Mesenchymal stem cell (in vitro differentiated cells and primary cell): ENCODE measurements at regions not wholly inside any gene's neighbourhood (a gene's known extent, or its start where the extent isn't known, plus 50 kb on each side); places are given as distances from the start of the nearest gene placed in this dataset.

Experiments
- DNase-seq: peaks from one replicate; pipeline ENCODE4 v3.0.0-alpha.2; 2013
- H2AFZ ChIP-seq: one replicate; pipeline ENCODE4 v1.6.1; 2013; ENCODE audit warnings: low read depth, mild to moderate bottlenecking, control low read depth, inconsistent platforms, low read length, moderate library complexity
- H2AK5ac ChIP-seq: 2 replicates; pipeline ENCODE4 v1.6.1; 2013; ENCODE audit warnings: low read length, moderate library complexity, mild to moderate bottlenecking, inconsistent platforms; ENCODE audit not compliant: severe bottlenecking
- H2BK120ac ChIP-seq: one replicate; pipeline ENCODE4 v1.6.1; 2013; ENCODE audit warnings: low read depth, mild to moderate bottlenecking, inconsistent platforms, low read length, moderate library complexity
- H2BK12ac ChIP-seq, 2 experiments: one replicate each; pipeline ENCODE4 v1.6.1; 2013; ENCODE audit warnings: inconsistent platforms in 2 of 2, low read length in 2 of 2, mild to moderate bottlenecking in 2 of 2, moderate library complexity in 2 of 2, control low read depth in 1 of 2
- H2BK15ac ChIP-seq: one replicate; pipeline ENCODE4 v1.6.1; 2013; ENCODE audit warnings: mild to moderate bottlenecking, low read depth, inconsistent platforms; ENCODE audit not compliant: poor library complexity, severe bottlenecking
- H2BK5ac ChIP-seq: 2 replicates; pipeline ENCODE4 v1.6.1; 2013; ENCODE audit warnings: low read depth, mild to moderate bottlenecking, low read length, control low read depth, inconsistent platforms; ENCODE audit not compliant: poor library complexity, severe bottlenecking
- H3K14ac ChIP-seq, 2 experiments: one replicate each; pipeline ENCODE4 v1.6.1; 2013; ENCODE audit warnings: inconsistent platforms in 2 of 2, low read length in 2 of 2, control low read depth in 1 of 2, mild to moderate bottlenecking in 1 of 2, moderate library complexity in 1 of 2
- H3K18ac ChIP-seq, 2 experiments: one replicate each; pipeline ENCODE4 v1.6.1; 2013; ENCODE audit warnings: inconsistent platforms in 2 of 2, low read length in 2 of 2, control low read depth in 1 of 2, low read depth in 1 of 2, mild to moderate bottlenecking in 1 of 2
- H3K23ac ChIP-seq, 2 experiments: one replicate each; pipeline ENCODE4 v1.6.1; 2013; ENCODE audit warnings: inconsistent platforms in 2 of 2, low read length in 2 of 2, mild to moderate bottlenecking in 2 of 2, moderate library complexity in 2 of 2, control low read depth in 1 of 2
- H3K27ac ChIP-seq: 2 replicates; pipeline ENCODE4 v1.5.1; 2013; ENCODE audit warnings: mild to moderate bottlenecking, moderate library complexity, low read length, control low read depth, inconsistent platforms; ENCODE audit not compliant: poor library complexity, severe bottlenecking
- H3K27me3 ChIP-seq, 2 experiments: 2 replicates each; pipeline versions ENCODE4 v1.6.1 to v1.7.0; 2013; ENCODE audit warnings: low read length in 2 of 2, mild to moderate bottlenecking in 2 of 2, moderate library complexity in 2 of 2, control low read depth in 1 of 2, inconsistent platforms in 1 of 2; ENCODE audit not compliant: control insufficient read depth in 1 of 2, insufficient read depth in 1 of 2
- H3K36me3 ChIP-seq, 2 experiments: 2 replicates each; pipeline versions ENCODE4 v1.6.1 to v1.7.0; 2013; ENCODE audit warnings: low read length in 2 of 2, control low read depth in 1 of 2, inconsistent platforms in 1 of 2, low read depth in 1 of 2, mild to moderate bottlenecking in 1 of 2; ENCODE audit not compliant: insufficient read depth in 2 of 2, control insufficient read depth in 1 of 2
- H3K4ac ChIP-seq, 2 experiments: one replicate each; pipeline ENCODE4 v1.6.1; 2013; ENCODE audit warnings: inconsistent platforms in 2 of 2, low read length in 2 of 2, mild to moderate bottlenecking in 2 of 2, moderate library complexity in 2 of 2, control low read depth in 1 of 2, low read depth in 1 of 2
- H3K4me1 ChIP-seq: 2 replicates; pipeline ENCODE4 v1.6.1; 2013; ENCODE audit warnings: low read depth, low read length, control low read depth; ENCODE audit not compliant: control insufficient read depth, insufficient read depth
- H3K4me2 ChIP-seq: 2 replicates; pipeline ENCODE4 v1.6.1; 2013; ENCODE audit warnings: low read length, mild to moderate bottlenecking, inconsistent platforms; ENCODE audit not compliant: poor library complexity, severe bottlenecking
- H3K4me3 ChIP-seq, 2 experiments: 2 replicates each; pipeline versions ENCODE4 v1.5.1 to v1.7.0; 2013; ENCODE audit warnings: low read length in 2 of 2, mild to moderate bottlenecking in 2 of 2, control low read depth in 1 of 2, low read depth in 1 of 2; ENCODE audit not compliant: insufficient read depth in 1 of 2
- H3K79me1 ChIP-seq: replicated peaks from 2 replicates; pipeline ENCODE4 v1.6.1; 2013; ENCODE audit warnings: mild to moderate bottlenecking, control low read depth, low read length, inconsistent platforms; ENCODE audit not compliant: poor library complexity, severe bottlenecking
- H3K9ac ChIP-seq: 2 replicates; pipeline ENCODE4 v1.7.0; 2013; ENCODE audit warnings: mild to moderate bottlenecking, low read length, moderate library complexity
- H3K9me3 ChIP-seq: 2 replicates; pipeline ENCODE4 v1.7.0; 2013; ENCODE audit warnings: mild to moderate bottlenecking, low read length; ENCODE audit not compliant: control insufficient read depth
- H4K8ac ChIP-seq: one replicate; pipeline ENCODE4 v1.6.1; 2013; ENCODE audit warnings: inconsistent platforms, mild to moderate bottlenecking, low read length, moderate library complexity
- H4K91ac ChIP-seq: one replicate; pipeline ENCODE4 v1.6.1; 2013; ENCODE audit warnings: mild to moderate bottlenecking, low read length, inconsistent platforms
- WGBS: methylation state at CpG from one replicate; pipeline ENCODE4 v1.1.7; 2013; ENCODE audit warnings: mixed read lengths; 5-methylcytosine and 5-hydroxymethylcytosine counted together

GRCh38 chr5:98587166-98587565, 186.3 kb upstream of the RGMB start:
- Histone ChIP-seq H3K9me3 (no peaks in the 10 kb centered on the region), H2BK12ac (no peak overlapping the region), H3K4me3 (no peak overlapping the region), H3K4me1 (peaks cover 2% of the 10 kb centered on the region), H3K27me3 (no peaks in the 10 kb centered on the region), H4K8ac (no peak overlapping the region), H2AFZ (no peak overlapping the region), H3K9ac (no peak overlapping the region), H2AK5ac (no peak overlapping the region), H3K18ac (peak overlapping the region in 1 of 2 experiments; percentile 33), H3K23ac (no peak overlapping the region), H2BK120ac (no peak overlapping the region), H4K91ac (no peak overlapping the region), H3K4me2 (no peak overlapping the region), H3K14ac (no peak overlapping the region), H3K4ac (no peak overlapping the region), H3K79me1 (no peaks in the 10 kb centered on the region), H2BK5ac (no peak overlapping the region), H2BK15ac (no peak overlapping the region), H3K27ac (no peak overlapping the region), H3K36me3 (no peaks in the 10 kb centered on the region)
- no peak for DNase-seq
- 67% methylated on average over 4 of the region's 5 CpGs for WGBS

- H2BK12ac ChIP-seq: no peak overlapping the region
- no peak overlapping the region for H3K4me3 ChIP-seq
- no peak overlapping the region for H2AK5ac ChIP-seq
- H3K27ac ChIP-seq: no peak overlapping the region
- H4K91ac ChIP-seq: no peak overlapping the region
- peaks cover 2% of the 10 kb centered on the region for H3K4me1 ChIP-seq
- DNase-seq: peak; percentile 50
- H3K23ac ChIP-seq: no peak overlapping the region
- H3K9me3 ChIP-seq: no peaks in the 10 kb centered on the region
- no peak overlapping the region for H3K14ac ChIP-seq
- H3K9ac ChIP-seq: no peak overlapping the region
- H2AFZ ChIP-seq: no peak overlapping the region
- H3K36me3 ChIP-seq: no peaks in the 10 kb centered on the region
- H2BK5ac ChIP-seq: no peak overlapping the region
- no peaks in the 10 kb centered on the region for H3K27me3 ChIP-seq
- H3K18ac ChIP-seq: no peak overlapping the region
- no peak overlapping the region for H2BK120ac ChIP-seq
- H3K4ac ChIP-seq: no peak overlapping the region
- H3K4me2 ChIP-seq: no peak overlapping the region
- 30% methylated on average over 2 of the region's 3 CpGs for WGBS
- H4K8ac ChIP-seq: no peak overlapping the region
- H2BK15ac ChIP-seq: no peak overlapping the region
- H3K79me1 ChIP-seq: no peaks in the 10 kb centered on the region
Measured at GRCh38 chr5:98588215-98588614, 185.2 kb upstream of the RGMB start.

GRCh38 chr5:98593418-98593817, 180.0 kb upstream of the RGMB start:
- Histone ChIP-seq H3K4me2 (no peak overlapping the region), H3K27me3 (no peaks in the 10 kb centered on the region), H3K9me3 (no peaks in the 10 kb centered on the region), H2AFZ (no peak overlapping the region), H2BK120ac (no peak overlapping the region), H3K79me1 (no peaks in the 10 kb centered on the region), H3K14ac (no peak overlapping the region), H2AK5ac (no peak overlapping the region), H2BK15ac (no peak overlapping the region), H4K91ac (no peak overlapping the region), H4K8ac (no peak overlapping the region), H3K23ac (no peak overlapping the region), H2BK5ac (no peak overlapping the region), H3K18ac (no peak overlapping the region), H3K27ac (no peak overlapping the region), H3K4me3 (no peak overlapping the region), H3K4ac (peak overlapping the region in 1 of 2 experiments; percentile 28), H3K4me1 (no peaks in the 10 kb centered on the region), H2BK12ac (no peak overlapping the region), H3K9ac (no peak overlapping the region), H3K36me3 (no peaks in the 10 kb centered on the region)
- no peak for DNase-seq
- WGBS: 58% methylated on average over 2 of the region's 4 CpGs

GRCh38 chr5:98594098-98594497, 179.4 kb upstream of the RGMB start:
- H3K4me2 ChIP-seq: no peak overlapping the region
- H3K9ac ChIP-seq: no peak overlapping the region
- H2BK15ac ChIP-seq: no peak overlapping the region
- no peak overlapping the region for H2BK5ac ChIP-seq
- H4K8ac ChIP-seq: no peak overlapping the region
- WGBS: 82% methylated on average over 1 of the region's 4 CpGs
- H3K27ac ChIP-seq: no peak overlapping the region
- H3K36me3 ChIP-seq: no peaks in the 10 kb centered on the region
- H3K27me3 ChIP-seq: no peaks in the 10 kb centered on the region
- H2BK12ac ChIP-seq: no peak overlapping the region
- H3K14ac ChIP-seq: no peak overlapping the region
- H3K23ac ChIP-seq: no peak overlapping the region
- no peak overlapping the region for H3K4ac ChIP-seq
- no peaks in the 10 kb centered on the region for H3K4me1 ChIP-seq
- H3K4me3 ChIP-seq: no peak overlapping the region
- H4K91ac ChIP-seq: no peak overlapping the region
- DNase-seq: no peak
- H3K9me3 ChIP-seq: no peaks in the 10 kb centered on the region
- H2BK120ac ChIP-seq: no peak overlapping the region
- no peaks in the 10 kb centered on the region for H3K79me1 ChIP-seq
- no peak overlapping the region for H2AFZ ChIP-seq
- no peak overlapping the region for H2AK5ac ChIP-seq
- H3K18ac ChIP-seq: no peak overlapping the region
